ENCODE measurements at regions not wholly inside any gene's neighbourhood (a gene's known extent, or its start where the extent isn't known, plus 50 kb on each side); places are given as distances from the start of the nearest gene placed in this dataset.
A peak's percentile ranks its signal among the peaks of the same experiment; 100 is the strongest.

- no peak for DNase-seq (ENCODE audit: low spot score)
Observed at GRCh38 chr15:95085056-95085455, 853.7 kb downstream of the MCTP2 start.

- DNase-seq (ENCODE audit: low spot score): peak; percentile 16
Observed at GRCh38 chr15:95086531-95087252, 855.3 kb downstream of the MCTP2 start.

- DNase-seq (ENCODE audit: low spot score): no peak
Observed at GRCh38 chr15:95087253-95087609, 855.9 kb downstream of the MCTP2 start.

DNA sequence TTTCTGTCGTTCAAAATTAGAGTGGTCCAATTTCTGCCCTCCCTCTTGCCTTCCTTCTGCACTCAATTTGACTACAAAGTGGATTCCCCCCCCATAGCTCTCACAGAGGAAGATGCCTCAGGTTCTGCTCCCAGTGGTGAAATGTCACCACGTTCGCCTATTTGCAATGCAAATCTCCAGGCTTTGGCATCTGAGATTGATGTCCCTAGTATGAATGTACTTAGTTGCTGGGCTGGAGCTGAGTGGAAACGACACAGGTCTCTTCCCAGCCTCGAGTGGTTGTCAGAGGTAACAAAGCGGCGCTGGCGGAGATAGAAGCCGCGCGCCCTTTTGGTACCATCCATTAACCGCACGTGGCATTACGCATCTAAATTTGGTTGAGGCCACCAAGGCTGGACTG lies 860.1 kb downstream of the MCTP2 start:
- DNase-seq (ENCODE audit: low spot score): no peak

DNA sequence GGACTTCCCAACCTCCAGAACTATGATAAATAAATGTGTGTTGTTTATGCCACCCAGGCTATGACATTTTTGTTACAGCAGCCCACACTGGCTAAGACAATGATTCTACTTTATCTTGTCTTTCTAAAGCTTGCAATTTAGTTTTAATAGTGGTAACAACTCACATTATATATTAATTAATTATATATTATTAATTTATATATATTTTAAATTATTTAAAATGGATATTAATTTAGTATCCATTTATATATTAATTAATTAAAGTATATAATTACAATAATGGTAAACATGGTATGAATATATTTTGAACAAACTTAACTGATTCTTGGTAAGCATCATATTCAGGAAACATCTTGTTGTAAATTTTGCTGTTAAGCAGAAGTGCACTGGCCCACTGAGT lies 863.9 kb downstream of the MCTP2 start:
- DNase-seq (ENCODE audit: low spot score): no peak

DNA sequence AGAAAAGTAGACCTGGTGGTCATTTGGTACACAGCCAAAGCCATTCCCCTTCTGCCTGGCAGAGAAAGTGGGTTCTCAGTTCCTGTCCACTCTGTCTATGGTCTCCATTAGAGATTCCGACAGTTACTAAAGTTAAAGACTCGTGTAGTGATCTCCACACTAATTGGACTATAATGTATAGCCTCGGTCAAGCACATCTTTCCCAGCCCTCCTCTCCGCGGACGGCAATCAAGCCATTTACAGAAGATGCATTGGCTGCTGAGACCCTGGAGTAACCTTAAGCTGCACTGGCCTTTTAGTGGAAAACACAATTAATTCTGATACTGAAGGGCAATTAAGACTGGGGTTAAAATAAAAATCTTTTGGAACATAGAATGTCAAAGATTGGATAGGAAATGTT lies 865.3 kb downstream of the MCTP2 start:
- no peak for DNase-seq (ENCODE audit: low spot score)

GRCh38 chr15:95097361-95097760 lies 866.0 kb downstream of the MCTP2 start:
- no peak for DNase-seq (ENCODE audit: low spot score)

GRCh38 chr15:95105229-95105628 lies 873.9 kb downstream of the MCTP2 start:
- peak; percentile 30 for DNase-seq (ENCODE audit: low spot score)

DNA sequence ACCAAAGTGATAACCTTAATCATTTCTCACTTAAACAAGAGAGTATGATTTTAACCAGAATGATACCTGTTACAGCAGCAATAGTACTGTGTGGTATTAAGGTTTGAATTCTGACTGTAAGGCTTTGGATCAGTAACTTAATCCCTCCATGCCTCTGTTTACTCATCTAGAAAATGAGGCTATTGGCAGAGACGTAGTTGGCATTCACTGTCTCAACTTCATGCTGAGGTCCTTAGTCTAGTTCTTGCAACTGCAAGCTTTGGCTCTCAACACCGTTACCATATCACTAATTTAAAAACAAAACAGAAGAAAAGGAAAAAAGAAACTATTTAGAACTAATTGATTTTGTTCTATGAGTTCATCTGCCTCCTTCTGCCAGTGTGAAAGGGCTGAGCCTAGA lies 875.4 kb downstream of the MCTP2 start:
- no peak for DNase-seq (ENCODE audit: low spot score)

GRCh38 chr15:95108673-95109072 lies 877.3 kb downstream of the MCTP2 start:
- no peak for DNase-seq (ENCODE audit: low spot score)

DNA sequence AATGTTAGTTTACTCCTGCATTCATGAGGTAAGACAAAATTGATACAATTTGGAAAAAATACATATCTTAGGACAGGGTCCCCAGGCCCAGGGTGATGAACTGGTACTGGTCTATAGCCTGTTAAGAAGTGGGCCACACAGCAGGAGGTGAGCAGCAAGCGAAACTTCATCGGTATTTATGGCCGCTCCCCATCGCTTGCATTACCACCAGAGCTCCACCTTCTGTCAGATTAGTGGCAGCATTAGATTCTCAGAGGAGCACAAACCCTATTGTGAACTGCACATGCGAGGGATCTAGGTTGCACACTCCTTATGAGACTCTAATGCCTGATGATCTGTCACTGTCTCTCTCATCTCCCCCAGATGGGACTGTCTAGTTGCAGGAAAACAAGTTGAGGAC lies 880.6 kb downstream of the MCTP2 start:
- no peak for DNase-seq (ENCODE audit: low spot score)

DNA sequence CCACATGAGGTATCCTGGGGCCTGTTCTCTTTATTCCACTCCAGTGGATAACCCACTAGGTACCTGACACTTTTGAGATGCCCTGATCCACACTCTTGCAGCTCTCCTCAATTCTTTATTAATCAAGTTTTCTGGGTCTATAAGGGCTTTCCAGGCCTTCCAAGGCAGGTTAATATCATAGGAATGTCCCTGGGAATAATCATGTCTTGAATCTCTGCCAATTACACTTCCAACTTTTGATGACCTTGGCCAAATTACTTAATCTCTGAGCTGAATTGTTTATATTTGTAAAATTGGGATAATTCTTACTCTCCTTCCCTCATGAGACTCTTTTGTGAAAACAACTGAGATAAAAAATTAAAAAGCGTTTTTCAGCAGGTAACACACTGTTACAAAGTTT lies 881.7 kb downstream of the MCTP2 start:
- no peak for DNase-seq (ENCODE audit: low spot score)

DNA sequence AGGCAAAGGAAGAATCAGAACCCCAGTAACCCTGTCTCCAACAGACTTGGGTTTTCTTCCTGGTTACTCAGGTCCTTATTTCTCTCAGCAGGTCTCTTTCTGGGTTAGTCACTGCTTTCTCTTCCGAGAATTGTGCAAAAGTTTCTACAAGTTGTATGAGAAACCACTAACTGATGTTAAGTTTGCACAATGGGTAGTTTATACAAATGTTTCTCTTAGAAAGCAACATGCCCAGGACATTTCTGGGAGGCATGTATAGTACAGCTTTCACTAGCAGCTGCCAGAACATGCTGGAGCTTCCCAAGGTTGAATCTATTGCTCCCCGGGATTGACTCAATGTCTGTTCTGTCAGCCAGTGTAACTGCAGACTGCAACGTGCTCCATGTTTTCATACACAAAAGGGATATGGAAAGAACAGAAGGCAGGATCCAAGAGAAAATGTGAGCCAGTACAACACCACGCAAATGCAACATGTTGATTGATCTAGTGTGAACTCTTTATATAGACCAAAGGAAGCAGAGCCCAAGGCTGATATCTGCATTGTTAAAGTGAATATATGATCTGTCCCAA lies 887.8 kb downstream of the MCTP2 start:
- no peak for DNase-seq (ENCODE audit: low spot score)

DNA sequence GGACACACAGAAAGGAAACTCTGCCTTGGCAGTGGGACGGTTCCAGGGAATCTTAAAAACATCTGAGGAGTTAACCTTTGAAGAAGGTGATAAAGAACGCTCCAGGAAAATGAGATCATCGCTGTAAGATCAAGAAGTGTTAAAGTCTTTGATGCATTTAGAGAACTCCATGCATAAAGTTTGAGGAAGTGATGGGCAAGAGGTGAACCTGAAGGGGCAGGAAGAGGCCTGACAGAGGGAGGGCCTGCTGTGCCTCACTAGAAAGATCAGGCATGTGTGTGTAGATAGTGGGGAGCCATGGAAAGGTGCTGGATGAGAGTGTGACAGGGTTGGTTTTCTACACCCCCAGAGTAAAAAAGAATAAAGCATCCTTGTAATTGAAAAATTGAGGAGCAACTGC lies 889.2 kb downstream of the MCTP2 start:
- DNase-seq (ENCODE audit: low spot score): no peak

- no peak for DNase-seq (ENCODE audit: low spot score)
Observed at GRCh38 chr15:95121191-95121590, 889.8 kb downstream of the MCTP2 start.

GRCh38 chr15:95125803-95126202 lies 894.4 kb downstream of the MCTP2 start:
- no peak for DNase-seq (ENCODE audit: low spot score)

DNA sequence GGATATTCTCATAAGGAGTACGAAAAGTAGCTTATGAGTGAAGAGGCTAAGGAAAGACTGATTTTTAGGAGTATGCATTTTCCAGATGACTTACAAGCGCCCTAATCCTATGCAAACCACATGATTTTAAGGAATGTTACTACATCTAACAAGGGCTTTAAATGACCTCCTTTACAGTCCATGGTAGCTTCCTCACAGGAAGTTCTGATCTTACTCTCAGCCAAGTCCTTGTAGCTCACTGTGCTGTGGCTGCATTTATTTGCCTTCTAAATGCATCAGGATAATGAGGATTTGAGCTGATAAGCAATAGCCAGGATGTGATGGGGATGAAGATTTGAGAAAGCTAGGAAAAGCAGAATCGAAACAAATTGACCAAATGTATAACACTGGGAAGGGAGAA lies 896.0 kb downstream of the MCTP2 start:
- no peak for DNase-seq (ENCODE audit: low spot score)

GRCh38 chr15:95129574-95129973 lies 898.2 kb downstream of the MCTP2 start:
- DNase-seq (ENCODE audit: low spot score): peak; percentile 39

- no peak for DNase-seq (ENCODE audit: low spot score)
Observed at GRCh38 chr15:95131131-95131556, 899.8 kb downstream of the MCTP2 start.

- peak; percentile 80 for DNase-seq (ENCODE audit: low spot score)
Observed at GRCh38 chr15:95132774-95133173, 901.4 kb downstream of the MCTP2 start.

GRCh38 chr15:95134431-95135110 lies 903.2 kb downstream of the MCTP2 start:
- no peak for DNase-seq (ENCODE audit: low spot score)

DNA sequence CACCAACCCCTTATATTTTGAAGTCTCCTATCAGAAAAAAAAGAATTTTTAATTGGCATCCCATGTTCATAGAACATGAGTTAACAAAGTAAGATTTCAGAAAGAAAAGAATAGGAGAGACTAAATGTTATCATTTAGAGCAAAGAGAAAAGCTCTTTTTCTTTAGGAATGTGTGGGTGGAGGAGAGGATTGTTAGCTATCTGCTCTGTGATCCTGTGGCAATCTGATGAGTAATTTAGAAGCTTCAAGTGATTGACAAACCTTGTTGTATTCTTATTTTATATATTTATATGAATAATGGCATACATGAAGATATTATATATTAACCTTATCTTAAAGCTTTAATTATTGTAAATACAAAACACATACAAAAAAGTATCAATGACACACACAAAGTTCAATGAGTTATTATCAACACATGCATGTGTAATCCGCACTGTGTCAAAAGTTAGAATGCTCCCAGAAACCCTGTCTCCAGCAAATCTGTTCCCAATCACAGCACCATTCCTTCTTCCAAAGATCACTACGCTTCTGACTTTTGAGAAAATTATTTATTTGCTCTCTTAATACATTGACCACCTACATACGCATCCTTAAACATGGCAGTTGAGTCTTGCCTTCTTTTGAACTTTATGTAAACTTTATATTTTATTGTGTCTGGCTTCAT lies 907.4 kb downstream of the MCTP2 start:
- DNase-seq (ENCODE audit: low spot score): no peak

- DNase-seq (ENCODE audit: low spot score): no peak
Observed at GRCh38 chr15:95141486-95141885, 910.1 kb downstream of the MCTP2 start.
